ENCODE measurements at regions not wholly inside any gene's neighbourhood (a gene's known extent, or its start where the extent isn't known, plus 50 kb on each side); places are given as distances from the start of the nearest gene placed in this dataset.
A peak's percentile ranks its signal among the peaks of the same experiment; 100 is the strongest.

- no peak for DNase-seq (ENCODE audit: low spot score, unreplicated experiment)
- no peaks in the 10 kb centered on the region for H3K9me3 Mint-ChIP-seq (ENCODE audit: low read depth)
- H3K36me3 Mint-ChIP-seq (ENCODE audit: insufficient read depth): no peaks in the 10 kb centered on the region
- peak overlapping the region; percentile 89 for H3K27ac Mint-ChIP-seq
- peak overlapping the region; percentile 41 for H3K4me3 Mint-ChIP-seq (ENCODE audit: low read depth)
- H3K4me1 Mint-ChIP-seq (ENCODE audit: low read depth): peaks cover 39% of the 10 kb centered on the region
- no peak for TF ChIP-seq CTCF (IDR thresholded peaks at IDR 0.05; ENCODE audit: unreplicated experiment)
- H3K27me3 Mint-ChIP-seq: no peaks in the 10 kb centered on the region
These were observed 97.5 kb downstream of the LRRC74A start for GRCh38 chr14:76923431-76924370.

- TF ChIP-seq CTCF (IDR thresholded peaks at IDR 0.05; ENCODE audit: unreplicated experiment): no peak
- no peak for DNase-seq (ENCODE audit: low spot score, unreplicated experiment)
- Mint-ChIP-seq H3K9me3 (ENCODE audit: low read depth) (no peaks in the 10 kb centered on the region), H3K4me1 (ENCODE audit: low read depth) (peaks cover 48% of the 10 kb centered on the region), H3K4me3 (ENCODE audit: low read depth) (no peak overlapping the region), H3K36me3 (ENCODE audit: insufficient read depth) (no peaks in the 10 kb centered on the region), H3K27me3 (no peaks in the 10 kb centered on the region), H3K27ac (peak overlapping the region; percentile 43)
These were observed 96.4 kb downstream of the LRRC74A start for GRCh38 chr14:76922584-76922983.

- peaks cover 53% of the 10 kb centered on the region for H3K4me1 Mint-ChIP-seq (ENCODE audit: low read depth)
- DNase-seq (ENCODE audit: low spot score, unreplicated experiment): no peak
- H3K36me3 Mint-ChIP-seq (ENCODE audit: insufficient read depth): no peaks in the 10 kb centered on the region
- no peaks in the 10 kb centered on the region for H3K27me3 Mint-ChIP-seq
- no peak overlapping the region for H3K27ac Mint-ChIP-seq
- TF ChIP-seq CTCF (IDR thresholded peaks at IDR 0.05; ENCODE audit: unreplicated experiment): no peak
- no peak overlapping the region for H3K4me3 Mint-ChIP-seq (ENCODE audit: low read depth)
- H3K9me3 Mint-ChIP-seq (ENCODE audit: low read depth): no peaks in the 10 kb centered on the region
These were observed 95.9 kb downstream of the LRRC74A start for GRCh38 chr14:76922092-76922491.

- no peak for DNase-seq (ENCODE audit: low spot score, unreplicated experiment)
- Mint-ChIP-seq H3K36me3 (ENCODE audit: insufficient read depth) (no peaks in the 10 kb centered on the region), H3K27ac (peak overlapping the region; percentile 14), H3K27me3 (no peaks in the 10 kb centered on the region), H3K4me3 (ENCODE audit: low read depth) (no peak overlapping the region), H3K9me3 (ENCODE audit: low read depth) (no peaks in the 10 kb centered on the region), H3K4me1 (ENCODE audit: low read depth) (peaks cover 58% of the 10 kb centered on the region)
- no peak for TF ChIP-seq CTCF (IDR thresholded peaks at IDR 0.05; ENCODE audit: unreplicated experiment)
These were observed 94.8 kb downstream of the LRRC74A start for GRCh38 chr14:76921088-76921399.

GRCh38 chr14:76920331-76921087, 94.3 kb downstream of the LRRC74A start:
- no peaks in the 10 kb centered on the region for H3K36me3 Mint-ChIP-seq (ENCODE audit: insufficient read depth)
- no peaks in the 10 kb centered on the region for H3K9me3 Mint-ChIP-seq (ENCODE audit: low read depth)
- no peaks in the 10 kb centered on the region for H3K27me3 Mint-ChIP-seq
- no peak for DNase-seq (ENCODE audit: low spot score, unreplicated experiment)
- TF ChIP-seq CTCF (IDR thresholded peaks at IDR 0.05; ENCODE audit: unreplicated experiment): no peak
- no peak overlapping the region for H3K4me3 Mint-ChIP-seq (ENCODE audit: low read depth)
- H3K27ac Mint-ChIP-seq: peak overlapping the region; percentile 14
- H3K4me1 Mint-ChIP-seq (ENCODE audit: low read depth): peaks cover 60% of the 10 kb centered on the region

Measured in progenitor cell of endocrine pancreas (in vitro differentiated cells).